MCF 10A (cell line): ENCODE measurements at regions not wholly inside any gene's neighbourhood (a gene's known extent, or its start where the extent isn't known, plus 50 kb on each side); places are given as distances from the start of the nearest gene placed in this dataset.

Experiments used
- BruUV-seq: library from RNA; stranded (reverse); fragments of 400-500 nt; replicated peaks from 2 replicates; lab custom pipeline; 2021; lab: Mats Ljungman, UMichigan
- CTCF ChIA-PET: fragments of 300-600 bp; sonication (Branson Sonifier 250); formaldehyde crosslinking; extraction: SDS; loops from one replicate; lab custom pipeline; 2021; ENCODE audit warnings: antibody characterized with exemption, inconsistent platforms; lab: Yijun Ruan, JAX
- POLR2A ChIA-PET: fragments of 300-600, 350-650 bp; sonication (Branson Sonifier 250); formaldehyde crosslinking; extraction: SDS; loops from one replicate; lab custom pipeline; 2020; ENCODE audit warnings: antibody characterized with exemption, inconsistent platforms; lab: Yijun Ruan, JAX
- DNase-seq: peaks from one replicate; pipeline ENCODE4 v3.0.0-alpha.2; 2018; ENCODE audit not compliant: unreplicated experiment
- H3K27ac Mint-ChIP-seq: one replicate; pipeline ENCODE4 v1.8.0; 2022; ENCODE audit warnings: mild to moderate bottlenecking, low read depth, mixed read lengths; ENCODE audit not compliant: unreplicated experiment
- H3K27me3 Mint-ChIP-seq: one replicate; pipeline ENCODE4 v1.8.0; 2022; ENCODE audit warnings: mixed read lengths; ENCODE audit not compliant: insufficient read depth, unreplicated experiment
- H3K36me3 Mint-ChIP-seq: one replicate; pipeline ENCODE4 v1.8.0; 2022; ENCODE audit warnings: mild to moderate bottlenecking, moderate library complexity, mixed read lengths; ENCODE audit not compliant: insufficient read depth, unreplicated experiment
- H3K4me1 Mint-ChIP-seq: one replicate; pipeline ENCODE4 v1.8.0; 2022; ENCODE audit warnings: mixed read lengths; ENCODE audit not compliant: insufficient read depth, unreplicated experiment
- H3K4me3 Mint-ChIP-seq: one replicate; pipeline ENCODE4 v1.8.0; 2022; ENCODE audit warnings: mild to moderate bottlenecking, moderate library complexity, mixed read lengths; ENCODE audit not compliant: unreplicated experiment
- H3K9me3 Mint-ChIP-seq: one replicate; pipeline ENCODE4 v1.8.0; 2022; ENCODE audit warnings: mixed read lengths; ENCODE audit not compliant: unreplicated experiment
- CTCF ChIP-seq: fragments of 200-600 bp; IDR thresholded peaks from one replicate; pipeline ENCODE4 v1.8.0; 2022; ENCODE audit warnings: antibody characterized with exemption, mild to moderate bottlenecking; ENCODE audit not compliant: unreplicated experiment
- intact Hi-C: fragments of 100-400 bp; cut with micrococcal nuclease; formaldehyde crosslinking; loops from 2 replicates; pipeline ENCODE4 v1.14.1; 2022

DNA sequence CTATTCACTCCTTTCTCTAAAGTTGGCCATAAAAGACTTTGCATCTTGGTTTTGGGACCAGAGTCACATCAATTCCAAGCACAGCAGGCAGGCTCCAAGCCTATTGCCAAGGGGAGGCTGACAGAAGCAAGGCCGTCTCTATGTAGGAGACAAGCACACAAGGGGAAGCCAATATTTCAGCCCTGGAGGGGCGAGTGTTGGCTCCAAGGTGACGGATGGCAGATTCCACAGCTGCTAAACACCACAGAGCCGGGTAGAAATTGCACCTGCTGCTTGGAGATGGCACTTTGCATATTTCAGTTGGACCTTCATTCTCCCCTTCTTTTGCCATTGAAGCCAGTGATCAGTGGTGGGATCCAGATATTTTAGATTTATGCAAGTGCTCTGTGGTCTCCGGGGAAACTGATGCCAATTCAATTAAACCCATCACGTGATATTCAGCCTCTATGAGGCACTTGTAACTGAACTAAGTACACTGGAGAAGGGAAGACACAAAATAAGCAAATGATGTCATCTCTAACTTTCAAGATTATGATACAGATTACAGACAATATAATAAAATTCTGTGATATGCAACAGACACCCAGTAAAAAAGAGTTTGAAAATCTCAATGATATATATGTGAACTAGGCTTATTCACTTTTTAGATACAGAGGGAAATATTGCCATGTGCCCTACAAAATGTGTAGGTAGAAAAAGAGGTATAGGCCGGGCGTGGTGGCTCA lies 102.8 kb upstream of the GREM2 start:
- Mint-ChIP-seq H3K9me3 (no peaks in the 10 kb centered on the region), H3K36me3 (no peaks in the 10 kb centered on the region), H3K4me3 (no peak overlapping the region), H3K27me3 (peaks cover 4% of the 10 kb centered on the region), H3K4me1 (peaks cover 5% of the 10 kb centered on the region), H3K27ac (no peak overlapping the region)
- DNase-seq: no peak
- TF ChIP-seq CTCF: no peak
- CTCF ChIA-PET: no interaction called here
- no TSS peak for BruUV-seq
- intact Hi-C loops: no loop called here
- POLR2A ChIA-PET: no interaction called here

DNA sequence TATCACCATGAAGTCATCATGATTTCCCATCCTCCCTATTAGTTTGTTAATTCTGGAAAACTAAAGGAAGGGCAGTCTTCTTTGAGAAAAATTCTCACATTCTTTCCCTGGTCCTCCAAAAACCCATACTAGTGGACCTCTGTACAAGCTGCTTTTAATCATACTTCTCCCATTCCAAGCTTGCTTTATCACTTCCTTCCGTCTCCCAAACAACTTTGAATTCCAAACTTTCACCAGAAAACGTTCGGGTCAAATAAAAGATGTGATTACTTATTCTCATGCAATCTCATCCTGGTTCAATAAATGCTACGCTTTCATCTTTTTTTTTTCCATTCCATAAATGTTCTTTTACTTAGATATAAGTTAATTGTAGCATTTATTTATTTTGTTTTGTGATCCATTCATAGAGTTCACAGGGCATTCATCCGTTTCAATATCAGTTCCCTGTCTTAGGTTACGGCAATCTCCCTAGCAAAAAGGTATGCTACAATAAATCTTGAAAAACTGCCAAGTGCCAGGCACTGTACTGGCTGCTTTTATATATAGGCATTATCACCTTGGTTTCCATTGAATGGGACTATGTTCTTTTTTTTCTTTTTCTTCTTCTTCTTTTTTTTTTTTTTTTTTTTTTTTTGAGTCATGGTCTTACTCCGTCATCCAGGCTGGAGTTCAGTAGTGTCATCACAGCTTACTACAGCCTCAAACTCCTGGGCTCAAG lies 100.2 kb upstream of the GREM2 start:
- CTCF ChIA-PET: interaction anchor here (0.6 to 1.3 kb wide), 5 partner anchors 20 to 685 kb away, joined by 3 to 4 read pairs (median 3); no protein-coding TSS in a partner anchor
- H3K36me3 Mint-ChIP-seq: no peaks in the 10 kb centered on the region

GRCh38 chr1:240711020-240711419 lies 99.1 kb upstream of the GREM2 start:
- BruUV-seq: no TSS peak
- H3K27ac Mint-ChIP-seq: no peak overlapping the region
- no peaks in the 10 kb centered on the region for H3K36me3 Mint-ChIP-seq
- no peak for TF ChIP-seq CTCF
- ChIA-PET POLR2A (no interaction called here), CTCF (interaction anchor here (0.8 to 1.3 kb wide), 3 partner anchors 19 to 21 kb away, joined by 3 read pairs; no protein-coding TSS in a partner anchor)
- intact Hi-C loops: no loop called here
- no peak for DNase-seq
- H3K4me1 Mint-ChIP-seq: peaks cover 5% of the 10 kb centered on the region
- no peaks in the 10 kb centered on the region for H3K9me3 Mint-ChIP-seq
- H3K4me3 Mint-ChIP-seq: no peak overlapping the region
- H3K27me3 Mint-ChIP-seq: peaks cover 12% of the 10 kb centered on the region

More for the DNA sequence above, 100.2 kb upstream of the GREM2 start:
- Mint-ChIP-seq H3K27me3 (peaks cover 12% of the 10 kb centered on the region), H3K27ac (no peak overlapping the region), H3K4me3 (no peak overlapping the region), H3K9me3 (no peaks in the 10 kb centered on the region), H3K4me1 (peaks cover 5% of the 10 kb centered on the region)
- intact Hi-C loops: no loop called here
- no peak for TF ChIP-seq CTCF
- no peak for DNase-seq
- BruUV-seq: no TSS peak
- POLR2A ChIA-PET: no interaction called here

GRCh38 chr1:240709676-240710075 lies 97.7 kb upstream of the GREM2 start:
- Mint-ChIP-seq H3K27ac (no peak overlapping the region), H3K4me1 (peaks cover 12% of the 10 kb centered on the region), H3K36me3 (no peaks in the 10 kb centered on the region), H3K9me3 (no peaks in the 10 kb centered on the region), H3K4me3 (no peak overlapping the region), H3K27me3 (peaks cover 12% of the 10 kb centered on the region)
- ChIA-PET POLR2A (no interaction called here), CTCF (no interaction called here)
- DNase-seq: no peak
- intact Hi-C loops: no loop called here
- no peak for TF ChIP-seq CTCF
- BruUV-seq: no TSS peak
